HPDE6-E6E7 (cell line): ENCODE measurements at regions not wholly inside any gene's neighbourhood (a gene's known extent, or its start where the extent isn't known, plus 50 kb on each side); places are given as distances from the start of the nearest gene placed in this dataset.

Experiments
- DNase-seq: peaks from one replicate; pipeline ENCODE4 v3.0.0; 2011; ENCODE audit warnings: missing footprints; ENCODE audit errors: extremely low spot score

DNA sequence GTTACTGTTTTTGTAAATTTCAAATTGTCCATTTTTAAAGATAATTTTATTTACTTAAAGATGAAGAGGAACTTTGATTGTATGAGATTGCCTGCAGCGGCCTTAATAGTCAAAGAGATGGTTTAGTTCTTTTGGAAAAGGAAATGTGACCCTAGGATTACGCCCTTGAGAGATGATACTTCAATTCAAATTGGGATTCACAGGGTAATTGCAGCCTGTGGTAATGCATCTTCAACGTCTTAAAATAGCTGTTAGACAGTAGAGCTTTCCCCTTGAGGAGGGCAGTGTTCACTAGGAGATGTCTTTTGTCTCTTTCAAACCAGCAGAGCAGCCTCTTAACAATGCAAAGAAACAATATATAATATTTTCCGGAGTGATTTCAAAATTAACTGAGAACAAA, 127.1 kb downstream of the TAF11L14 start:
- no peak for DNase-seq

DNA sequence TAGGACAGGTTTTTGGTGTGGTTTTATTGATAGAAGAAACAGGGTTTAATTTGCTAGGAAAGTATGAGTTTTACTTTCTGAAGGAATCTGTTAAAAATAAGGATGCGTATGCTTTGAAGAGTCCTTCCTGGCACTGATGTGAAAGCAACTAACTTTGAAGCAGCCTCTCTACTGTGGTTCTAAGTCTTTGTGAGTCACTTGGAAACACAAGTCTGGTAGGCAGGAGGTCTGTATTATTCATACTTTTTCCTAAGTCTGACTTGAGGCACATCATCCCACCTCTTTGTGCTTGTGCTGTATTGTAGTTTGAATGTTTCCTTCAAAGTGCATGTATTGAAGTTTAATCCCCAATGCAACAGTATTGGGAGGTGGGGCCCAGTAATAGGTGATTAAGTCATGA, 129.0 kb downstream of the TAF11L14 start:
- no peak for DNase-seq

DNA sequence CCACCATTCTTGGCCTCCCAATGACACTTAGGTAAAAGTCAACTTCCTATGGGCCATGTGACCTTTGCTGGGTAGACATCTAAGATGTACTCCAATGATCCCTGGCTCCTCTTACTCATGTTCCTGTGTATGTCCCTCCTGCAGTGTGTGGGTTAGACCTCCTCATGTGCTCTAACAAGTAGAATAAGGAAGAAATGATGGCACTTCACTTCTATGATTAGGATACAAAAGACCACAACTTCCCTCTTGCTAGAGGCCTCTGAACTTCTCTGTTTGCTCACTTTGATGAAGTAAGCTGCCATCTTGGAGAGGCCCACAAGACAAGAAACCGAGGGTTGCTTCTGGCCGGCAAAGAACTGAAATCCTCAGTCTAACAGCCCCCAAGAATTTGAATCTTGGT, 131.8 kb downstream of the TAF11L14 start:
- DNase-seq, result no peak

DNA sequence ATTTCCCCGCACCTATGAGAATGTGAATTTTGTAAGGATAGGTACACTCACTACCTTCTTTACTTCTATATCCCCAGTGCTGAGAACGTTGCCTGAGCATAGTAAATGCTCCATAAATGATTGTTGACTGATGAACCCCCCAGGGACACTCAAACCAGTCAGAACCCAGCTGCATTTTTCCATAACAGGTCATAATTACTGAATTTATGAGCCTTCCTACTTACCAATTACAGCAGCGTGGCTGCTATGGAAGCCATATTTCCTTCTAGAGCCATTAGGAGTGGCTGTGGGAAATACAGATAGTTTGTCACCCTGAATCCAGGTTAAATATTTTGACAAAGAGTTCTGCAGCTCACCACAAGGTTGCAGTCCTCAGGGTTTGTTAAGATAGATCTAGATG, 135.0 kb downstream of the TAF11L14 start:
- no peak for DNase-seq

DNA sequence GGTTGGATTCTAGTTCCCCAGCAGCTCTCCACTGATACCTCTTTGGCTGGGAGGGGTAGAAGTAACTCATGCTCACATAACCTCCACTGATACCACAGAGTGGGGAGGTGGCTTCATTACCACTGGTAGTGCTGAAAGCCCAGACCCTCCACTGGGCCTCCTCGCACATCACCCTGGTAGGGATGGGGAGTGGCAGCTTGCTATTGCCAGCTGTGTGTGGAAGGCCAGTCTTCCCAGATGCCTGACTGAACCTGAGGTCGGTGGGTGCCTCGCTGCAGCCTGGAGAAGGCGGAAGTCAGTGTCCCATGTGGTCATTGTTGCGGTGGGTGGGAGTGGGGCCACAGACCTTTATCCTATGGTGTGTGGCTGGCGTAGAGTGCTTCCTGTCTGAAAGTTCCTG, 138.0 kb downstream of the TAF11L14 start:
- no peak for DNase-seq

DNA sequence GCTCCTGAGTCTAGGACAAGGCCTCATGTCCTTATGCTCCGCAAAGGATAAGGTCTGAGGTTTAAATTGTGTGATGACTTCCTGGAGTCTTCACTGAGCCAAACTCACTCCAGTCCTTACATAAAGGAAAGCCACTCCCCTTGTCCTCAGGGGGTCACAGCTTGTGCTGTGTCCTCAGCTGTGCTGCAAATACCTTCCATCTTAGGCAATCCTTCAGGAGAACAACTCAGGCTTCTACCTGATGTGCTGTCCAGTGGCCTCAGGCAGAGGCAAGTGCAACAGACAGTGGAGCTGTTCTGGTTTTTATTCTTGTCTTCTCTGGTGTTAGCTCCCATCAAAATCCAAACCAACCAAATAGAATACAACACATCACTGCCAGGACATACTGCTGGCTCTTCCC, 151.5 kb downstream of the TAF11L14 start:
- DNase-seq, result no peak

DNA sequence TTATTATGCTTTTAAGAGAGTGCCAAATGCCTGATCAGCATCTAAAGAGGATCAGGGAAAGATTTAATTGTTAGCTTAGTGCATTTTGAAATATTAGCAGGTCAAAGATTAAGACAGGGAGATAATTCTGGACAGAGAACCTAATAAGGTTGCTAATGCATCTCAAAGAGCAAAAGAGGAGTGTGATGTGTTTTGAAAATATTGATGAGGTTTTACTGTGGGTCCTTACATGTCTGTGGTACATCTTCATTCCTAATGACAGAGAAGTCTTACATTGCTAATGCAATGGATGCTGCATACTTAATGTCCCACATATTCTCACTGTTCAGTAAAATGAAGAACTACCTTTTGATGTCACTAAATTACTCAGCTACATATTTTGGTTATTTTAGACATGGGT, 154.1 kb downstream of the TAF11L14 start:
- no peak for DNase-seq

DNA sequence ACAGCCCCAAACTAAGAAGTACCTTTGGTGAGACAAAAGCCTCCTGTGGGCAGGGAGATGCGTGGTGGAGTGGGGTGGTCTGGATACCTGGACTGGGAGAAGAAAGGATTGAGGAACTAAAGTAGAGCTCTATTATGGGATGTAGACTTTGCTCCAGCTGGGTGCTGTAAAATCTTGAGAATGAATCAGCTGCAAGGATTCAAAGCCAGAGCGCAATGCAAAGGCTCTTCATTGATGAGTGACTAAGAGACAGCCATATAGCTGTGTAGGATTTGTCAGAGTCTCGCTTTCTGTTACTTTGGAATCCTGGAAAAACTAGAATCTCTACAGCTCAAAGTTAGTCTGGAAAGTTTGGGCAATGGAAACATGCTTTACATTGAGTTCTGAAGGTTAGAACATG, 159.9 kb downstream of the TAF11L14 start:
- DNase-seq, result no peak

DNA sequence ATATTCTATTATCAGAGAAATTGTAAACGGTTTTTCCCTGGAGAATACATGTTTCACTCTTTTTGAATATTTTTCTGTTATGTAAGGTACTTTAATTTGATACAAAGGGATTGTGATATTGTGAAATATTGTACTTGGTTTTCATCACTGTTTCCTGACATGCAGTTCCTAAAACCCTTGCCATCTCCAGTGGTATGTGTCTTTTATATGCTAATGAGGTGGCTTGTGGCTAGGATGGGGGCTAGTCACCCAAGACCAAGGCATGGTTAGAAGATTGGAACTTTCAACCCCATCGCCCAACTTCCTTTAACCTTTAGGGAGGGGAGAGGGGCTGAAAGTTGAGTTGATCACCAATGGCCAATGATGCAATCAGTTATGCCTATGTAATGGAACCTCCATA, 160.6 kb downstream of the TAF11L14 start:
- DNase-seq, result no peak

DNA sequence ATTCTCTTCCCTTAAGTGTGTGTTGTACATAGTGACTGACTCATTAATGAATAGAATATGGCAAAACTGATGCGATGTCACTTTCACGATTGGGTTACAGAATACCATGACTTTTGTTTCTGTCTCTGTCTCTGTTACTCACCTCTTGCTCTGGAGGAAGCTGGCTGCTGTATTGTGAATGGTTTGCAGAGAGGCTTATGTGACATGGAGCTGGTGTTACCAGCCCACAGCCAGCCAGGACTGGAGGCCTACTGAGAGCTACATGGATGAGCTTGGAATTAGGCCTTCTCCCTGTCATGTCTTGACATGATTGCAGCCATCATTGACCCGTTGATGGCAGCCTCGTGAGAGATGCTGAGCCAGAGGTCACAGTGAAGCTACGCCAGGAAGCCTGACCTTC, 161.9 kb downstream of the TAF11L14 start:
- DNase-seq, result no peak

DNA sequence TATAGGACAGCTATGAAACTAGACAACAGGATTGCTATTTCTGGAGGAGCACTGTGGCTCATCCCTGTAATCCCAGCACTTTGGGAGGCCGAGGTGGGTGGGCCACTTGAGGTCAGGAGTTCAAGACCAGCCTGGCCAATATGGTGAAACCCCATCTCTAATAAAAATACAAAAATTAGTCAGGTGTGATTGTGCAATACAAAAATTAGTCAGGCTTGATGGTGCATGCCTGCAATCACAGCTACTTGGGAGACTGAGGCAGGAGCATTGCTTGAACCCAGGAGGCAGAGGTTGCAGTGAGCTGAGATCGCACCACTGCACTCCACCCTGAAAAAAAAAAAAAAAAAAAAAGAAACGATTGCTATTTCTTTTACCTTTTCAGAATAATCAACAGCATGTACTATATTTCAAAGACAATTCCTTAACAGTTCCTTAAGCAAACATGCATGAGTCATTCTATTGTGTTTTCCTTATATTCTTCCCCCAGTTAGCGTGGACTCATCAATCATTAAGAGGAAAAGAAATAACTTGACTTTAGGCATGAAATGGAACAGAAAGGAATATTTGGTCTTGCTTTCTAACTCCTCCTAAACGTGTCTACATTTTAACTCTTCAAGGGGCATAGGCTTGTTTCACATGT, 162.6 kb downstream of the TAF11L14 start:
- peak; percentile 39 for DNase-seq

DNA sequence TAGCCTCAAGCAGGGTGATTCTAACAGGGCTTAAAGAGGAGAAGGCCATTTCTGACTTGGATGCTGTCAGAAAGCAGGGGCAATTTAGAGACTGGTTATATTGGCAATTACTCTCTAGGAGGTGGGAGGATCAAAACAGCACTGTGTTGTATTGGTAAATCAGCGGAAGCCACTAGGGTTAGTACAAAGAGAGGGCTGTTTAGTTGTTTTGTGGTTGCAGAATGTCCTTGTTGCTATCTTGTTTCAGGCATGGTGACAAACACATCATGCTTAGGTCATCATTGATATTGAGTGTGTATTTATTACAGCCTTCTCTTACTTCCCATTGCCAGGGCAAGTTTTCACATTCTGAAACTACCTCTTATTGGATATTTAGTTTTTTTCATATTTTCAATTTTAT, 165.3 kb downstream of the TAF11L14 start:
- no peak for DNase-seq

DNA sequence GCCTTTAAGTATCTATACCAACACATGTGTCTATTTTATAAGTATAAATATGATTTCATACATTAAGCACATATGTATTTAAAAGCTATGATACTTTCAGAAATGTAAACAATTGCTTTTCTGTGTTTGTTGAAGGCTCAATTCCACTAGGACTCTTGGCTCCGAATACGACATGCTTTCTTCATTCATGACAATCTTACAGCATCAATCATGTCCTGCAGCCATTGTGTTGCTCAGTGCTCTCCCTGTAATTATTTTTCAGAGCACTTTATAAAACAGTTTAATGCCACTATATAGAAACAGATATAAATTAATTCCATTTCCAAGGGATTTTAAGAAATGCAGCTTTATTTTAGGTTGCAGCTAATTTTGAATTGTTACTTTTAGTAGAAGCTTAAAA, 167.3 kb downstream of the TAF11L14 start:
- DNase-seq, result no peak

DNA sequence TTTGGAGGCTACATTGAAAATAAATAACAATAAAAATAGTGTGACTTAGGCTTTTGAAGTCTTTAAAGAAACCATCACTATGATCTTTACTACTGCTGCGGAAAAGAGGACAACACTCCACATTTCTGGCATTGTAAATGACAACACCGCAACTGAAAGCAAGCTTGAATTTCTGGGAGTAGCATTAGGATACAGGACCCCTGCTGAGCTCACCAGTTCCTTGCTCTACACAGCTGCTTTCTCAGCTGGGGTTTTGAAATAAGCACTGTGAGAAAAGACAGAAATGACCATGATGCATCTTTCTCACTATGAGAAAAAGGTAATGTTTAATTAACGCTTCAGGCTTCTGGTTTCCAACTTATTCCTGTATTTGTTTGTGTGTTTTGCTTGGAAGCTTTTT, 168.0 kb downstream of the TAF11L14 start:
- no peak for DNase-seq

DNA sequence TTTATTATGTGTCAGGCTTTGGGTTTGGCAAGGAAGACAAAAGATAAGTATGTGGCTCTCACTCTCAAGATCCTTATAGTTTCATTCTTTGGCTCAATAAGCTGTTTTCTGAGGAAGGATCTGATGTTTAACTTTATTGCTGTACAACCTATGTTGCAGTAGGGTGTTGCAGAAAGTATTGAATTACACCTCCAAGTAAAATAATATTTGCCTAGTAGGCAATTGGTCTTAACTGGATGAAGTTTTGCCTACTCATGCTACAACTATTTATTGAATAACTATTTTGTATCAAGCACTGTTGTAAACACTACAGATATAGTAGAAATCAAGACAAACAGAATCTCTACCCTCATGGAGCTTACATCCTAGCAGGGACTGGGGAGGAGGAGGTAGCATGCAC, 169.7 kb downstream of the TAF11L14 start:
- DNase-seq, result no peak

DNA sequence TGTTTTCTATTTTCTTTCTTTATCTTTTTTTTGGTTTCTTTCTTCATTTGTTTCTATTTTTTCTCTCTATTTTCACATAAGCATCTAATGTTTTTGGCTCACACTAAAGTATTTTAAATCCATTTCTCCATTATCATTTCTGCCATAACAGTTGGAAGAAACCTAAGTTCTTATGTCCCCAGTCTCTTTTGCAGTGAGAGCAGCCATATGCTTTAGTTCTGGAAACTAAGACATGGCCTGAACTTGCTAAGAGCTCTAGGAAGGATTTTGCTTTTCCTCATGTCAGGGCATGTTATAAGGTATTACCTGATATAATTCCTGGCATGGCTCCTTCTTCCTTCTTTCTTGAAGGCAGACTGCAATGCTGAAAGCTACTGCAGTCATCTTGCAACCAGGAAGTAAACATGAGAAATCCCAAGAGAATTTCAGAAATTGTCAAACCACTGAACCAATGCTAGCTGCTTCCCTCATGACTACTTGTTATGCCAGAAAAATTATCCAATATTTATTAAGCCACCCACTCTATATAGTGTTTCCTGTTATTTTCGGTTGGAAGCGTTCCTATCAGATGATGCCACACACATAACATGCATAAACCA, 171.1 kb downstream of the TAF11L14 start:
- DNase-seq, result peak; percentile 77

DNA sequence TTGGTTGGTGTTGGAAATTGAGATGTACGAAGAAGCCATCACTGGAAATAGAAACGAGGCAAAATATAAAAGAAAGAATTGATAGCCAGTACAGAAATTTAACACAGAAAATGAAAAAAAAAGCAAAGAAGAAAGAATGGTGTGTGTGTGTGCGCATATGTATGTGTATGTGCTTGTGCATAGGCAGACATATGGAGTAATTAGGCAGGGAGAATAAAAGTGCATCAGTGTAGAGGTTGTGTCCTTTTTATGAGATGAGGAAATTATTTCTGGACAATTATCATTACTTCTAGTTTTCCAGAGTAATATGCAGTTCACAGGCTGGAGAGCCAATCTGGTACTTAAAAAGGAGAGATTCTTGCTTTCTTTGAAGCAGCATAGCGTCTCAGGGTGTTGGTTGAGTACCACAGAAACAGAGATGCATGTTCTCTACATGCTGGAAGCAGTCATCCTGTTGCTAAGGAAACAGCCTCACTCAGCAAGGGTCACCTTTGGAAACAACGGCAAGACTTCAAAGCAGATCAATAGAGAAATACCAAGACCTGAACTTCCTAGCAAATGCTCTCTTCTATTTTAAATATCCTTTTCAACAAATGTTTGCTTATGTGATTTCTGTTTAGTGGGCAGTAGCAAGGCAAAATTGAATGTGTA, 172.7 kb downstream of the TAF11L14 start:
- no peak for DNase-seq

DNA sequence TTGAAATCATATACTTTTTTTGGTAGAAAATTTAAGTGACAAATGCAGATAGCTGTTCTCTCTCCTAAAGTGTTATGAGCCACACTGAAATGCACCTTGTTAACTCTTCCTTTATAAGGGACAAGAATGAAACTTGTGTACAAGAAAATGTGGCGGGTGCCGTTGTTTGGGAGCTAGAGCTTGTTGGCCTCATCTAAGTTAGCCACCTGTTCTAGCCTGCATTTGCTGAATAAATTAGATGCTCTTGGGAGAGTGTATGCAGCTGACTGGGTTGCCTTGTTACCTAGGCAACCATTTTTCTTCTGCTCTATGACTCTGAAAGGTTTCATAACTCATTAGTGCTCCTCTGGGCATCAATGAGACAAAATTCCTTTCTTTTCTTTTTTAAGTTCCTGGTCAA, 174.3 kb downstream of the TAF11L14 start:
- DNase-seq, result no peak

DNA sequence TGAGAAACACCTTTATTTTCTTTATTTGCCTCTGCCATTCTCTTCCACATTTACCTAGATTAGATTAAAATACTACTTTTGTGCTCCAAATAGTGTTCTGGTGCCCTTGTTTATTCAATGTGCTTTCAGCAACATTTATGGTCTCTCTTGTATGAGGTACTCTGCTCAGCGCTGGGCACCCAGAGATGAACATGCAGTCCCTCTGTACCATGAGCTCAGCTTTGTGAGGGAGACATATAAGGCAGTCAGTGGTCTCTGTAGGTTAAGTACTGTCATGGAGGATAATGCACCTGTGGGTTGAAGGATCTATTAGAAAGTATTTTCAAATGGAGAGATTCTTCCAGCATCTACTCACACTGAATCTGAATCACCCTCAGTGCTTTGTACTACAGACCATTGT, 176.5 kb downstream of the TAF11L14 start:
- no peak for DNase-seq

DNA sequence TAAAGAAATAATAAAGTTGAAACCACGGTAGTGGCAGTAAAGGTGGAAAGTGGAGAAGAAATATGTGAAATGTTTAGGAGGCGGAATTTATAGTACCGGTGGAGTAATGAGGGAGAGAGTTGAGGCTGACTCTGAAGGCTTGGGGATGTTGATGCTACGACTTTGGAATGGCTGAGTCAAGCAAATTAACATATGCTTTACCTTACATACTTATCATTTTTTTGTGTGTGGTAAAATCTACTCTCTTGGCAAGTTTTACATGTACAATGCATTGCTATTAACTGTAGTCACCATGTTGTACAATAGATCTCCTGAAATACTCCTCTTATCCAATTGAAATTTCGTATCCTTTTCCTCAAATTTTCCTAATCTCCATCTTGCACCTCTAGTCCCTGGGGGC, 179.0 kb downstream of the TAF11L14 start:
- DNase-seq, result no peak

DNA sequence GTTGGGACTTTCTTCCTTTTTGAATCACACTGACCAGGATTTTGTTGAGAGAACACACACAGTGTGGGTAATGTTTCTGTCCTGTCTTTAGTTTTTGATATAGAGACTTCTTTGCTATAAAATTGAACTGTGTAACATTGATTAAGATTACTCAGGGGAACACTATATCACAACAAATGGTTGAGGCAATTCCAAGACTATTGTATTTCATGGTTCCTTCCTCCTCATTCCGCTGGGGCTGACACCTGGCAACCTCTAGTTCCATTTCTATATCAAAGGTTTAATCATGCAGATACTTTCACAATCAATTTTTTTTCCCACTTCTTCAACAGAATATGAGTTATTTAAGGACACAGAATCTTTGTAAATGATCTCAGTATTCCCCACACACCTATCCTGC, 182.2 kb downstream of the TAF11L14 start:
- DNase-seq, result no peak

DNA sequence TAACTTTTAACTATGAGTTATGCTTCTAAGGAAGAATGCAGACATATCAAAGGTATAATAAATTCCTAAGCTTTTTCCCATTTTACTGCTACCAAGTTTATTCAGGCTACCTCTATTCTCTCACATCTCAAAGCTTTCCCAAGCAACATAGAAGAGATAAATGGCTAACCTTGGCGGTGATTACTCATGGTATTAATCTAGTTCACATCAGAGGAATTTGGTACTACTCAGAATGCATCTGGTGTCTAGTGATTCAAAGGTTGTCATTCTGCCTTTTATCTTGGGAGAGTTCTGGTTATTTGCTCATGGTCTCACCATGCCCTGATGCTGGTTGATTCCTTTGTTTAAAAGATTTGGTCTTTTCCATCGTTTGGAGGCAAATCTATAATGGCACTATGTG, 182.7 kb downstream of the TAF11L14 start:
- DNase-seq, result no peak

DNA sequence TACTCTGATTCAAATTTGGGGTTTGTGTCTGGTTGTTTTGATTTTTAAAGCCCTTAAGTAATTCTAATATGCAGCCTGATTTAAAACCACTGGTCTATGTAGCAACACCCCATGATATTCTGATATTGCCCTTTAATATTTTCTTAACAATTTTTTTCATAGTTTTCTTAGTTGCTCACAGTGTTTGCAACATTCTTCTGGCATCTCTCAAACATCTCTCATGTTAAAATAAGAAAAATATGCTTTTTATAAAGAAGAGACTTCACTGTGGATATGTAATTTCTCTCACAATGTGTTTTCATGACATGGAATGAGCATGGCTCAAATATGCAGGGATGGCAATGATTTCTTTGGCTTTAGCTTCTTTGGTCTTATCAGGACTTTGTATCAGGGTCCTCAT, 183.7 kb downstream of the TAF11L14 start:
- no peak for DNase-seq

DNA sequence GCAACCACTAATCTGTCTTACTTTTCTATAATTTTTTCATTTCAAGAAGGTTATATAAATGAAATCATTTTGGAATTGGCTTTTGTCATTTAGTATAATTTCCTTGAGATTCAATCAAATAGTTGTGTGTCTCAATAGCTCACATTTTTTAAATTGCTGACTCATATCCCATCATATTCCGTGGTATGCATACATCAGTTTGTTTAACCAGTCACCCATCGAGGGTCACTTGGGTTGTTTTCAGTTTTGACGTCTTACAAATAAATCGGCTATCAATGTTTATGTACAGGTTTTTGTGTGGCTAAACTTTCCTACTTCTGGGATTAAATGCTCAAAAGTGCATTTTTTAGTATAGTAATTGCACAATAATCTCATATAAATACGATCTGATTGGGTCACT, 185.5 kb downstream of the TAF11L14 start:
- no peak for DNase-seq
